Cardiac muscle cell (in vitro differentiated cells and primary cell): ENCODE measurements at regions not wholly inside any gene's neighbourhood (a gene's known extent, or its start where the extent isn't known, plus 50 kb on each side); places are given as distances from the start of the nearest gene placed in this dataset.

Source experiments
- DNase-seq, 2 donors: peaks; one replicate each; pipeline versions ENCODE4 v3.0.0 to v3.0.0-alpha.2; 2010 to 2017; ENCODE audit warnings: low read depth in 1 of 2, low spot score in 1 of 2
- H3K27ac ChIP-seq: fragments of 200-600 bp; sonication (generic); 2 replicates; pipeline ENCODE4 v1.5.1; 2016
- H3K27me3 ChIP-seq: fragments of 200-600 bp; sonication (generic); 2 replicates; pipeline ENCODE4 v1.6.0; 2016; ENCODE audit warnings: control low read depth
- H3K36me3 ChIP-seq: fragments of 200-600 bp; sonication (generic); 2 replicates; pipeline ENCODE4 v1.5.1; 2016; ENCODE audit warnings: control low read depth
- H3K4me1 ChIP-seq: fragments of 200-600 bp; sonication (generic); 2 replicates; pipeline ENCODE4 v1.8.1; 2017; ENCODE audit warnings: low read depth, mild to moderate bottlenecking, mixed run types
- H3K4me3 ChIP-seq: fragments of 200-600 bp; sonication (generic); 2 replicates; pipeline ENCODE4 v1.5.1; 2016; ENCODE audit warnings: mild to moderate bottlenecking
- H3K9me3 ChIP-seq: fragments of 200-600 bp; sonication (generic); 2 replicates; pipeline ENCODE4 v1.5.1; 2017; ENCODE audit warnings: low read depth, mild to moderate bottlenecking, control low read depth
- TF ChIP-seq, protein P1 (sequence below): IDR thresholded peaks from 2 replicates; pipeline ENCODE4 v1.5.1; 2012; ENCODE audit warnings: low read depth, mild to moderate bottlenecking, low read length

DNA sequence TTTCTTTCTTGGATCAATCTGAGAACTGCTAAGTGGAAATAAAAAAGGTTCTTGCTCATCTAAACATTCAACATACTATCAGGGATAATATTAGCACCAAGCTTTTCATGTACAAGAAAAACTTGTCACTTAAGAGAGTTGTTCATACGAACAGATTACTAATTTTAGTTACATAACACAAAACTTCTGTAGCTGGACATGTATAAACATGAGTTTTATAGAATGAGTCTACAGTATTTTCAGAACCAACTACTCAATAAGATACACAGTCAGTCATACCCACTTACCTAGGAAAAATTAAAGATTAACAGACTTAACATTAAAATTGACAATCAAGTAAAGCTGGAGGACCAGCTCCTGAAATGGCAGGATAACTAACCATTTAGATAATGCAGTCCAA is 540.1 kb upstream of the FAM241A start:
- no peaks in the 10 kb centered on the region for H3K36me3 ChIP-seq
- no peaks in the 10 kb centered on the region for H3K9me3 ChIP-seq
- no peak overlapping the region for H3K4me3 ChIP-seq
- no peaks in the 10 kb centered on the region for H3K4me1 ChIP-seq
- H3K27me3 ChIP-seq, result no peaks in the 10 kb centered on the region
- H3K27ac ChIP-seq, result no peak overlapping the region
- TF ChIP-seq, protein P1, sequence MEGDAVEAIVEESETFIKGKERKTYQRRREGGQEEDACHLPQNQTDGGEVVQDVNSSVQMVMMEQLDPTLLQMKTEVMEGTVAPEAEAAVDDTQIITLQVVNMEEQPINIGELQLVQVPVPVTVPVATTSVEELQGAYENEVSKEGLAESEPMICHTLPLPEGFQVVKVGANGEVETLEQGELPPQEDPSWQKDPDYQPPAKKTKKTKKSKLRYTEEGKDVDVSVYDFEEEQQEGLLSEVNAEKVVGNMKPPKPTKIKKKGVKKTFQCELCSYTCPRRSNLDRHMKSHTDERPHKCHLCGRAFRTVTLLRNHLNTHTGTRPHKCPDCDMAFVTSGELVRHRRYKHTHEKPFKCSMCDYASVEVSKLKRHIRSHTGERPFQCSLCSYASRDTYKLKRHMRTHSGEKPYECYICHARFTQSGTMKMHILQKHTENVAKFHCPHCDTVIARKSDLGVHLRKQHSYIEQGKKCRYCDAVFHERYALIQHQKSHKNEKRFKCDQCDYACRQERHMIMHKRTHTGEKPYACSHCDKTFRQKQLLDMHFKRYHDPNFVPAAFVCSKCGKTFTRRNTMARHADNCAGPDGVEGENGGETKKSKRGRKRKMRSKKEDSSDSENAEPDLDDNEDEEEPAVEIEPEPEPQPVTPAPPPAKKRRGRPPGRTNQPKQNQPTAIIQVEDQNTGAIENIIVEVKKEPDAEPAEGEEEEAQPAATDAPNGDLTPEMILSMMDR, result no peak
- no peak for DNase-seq

DNA sequence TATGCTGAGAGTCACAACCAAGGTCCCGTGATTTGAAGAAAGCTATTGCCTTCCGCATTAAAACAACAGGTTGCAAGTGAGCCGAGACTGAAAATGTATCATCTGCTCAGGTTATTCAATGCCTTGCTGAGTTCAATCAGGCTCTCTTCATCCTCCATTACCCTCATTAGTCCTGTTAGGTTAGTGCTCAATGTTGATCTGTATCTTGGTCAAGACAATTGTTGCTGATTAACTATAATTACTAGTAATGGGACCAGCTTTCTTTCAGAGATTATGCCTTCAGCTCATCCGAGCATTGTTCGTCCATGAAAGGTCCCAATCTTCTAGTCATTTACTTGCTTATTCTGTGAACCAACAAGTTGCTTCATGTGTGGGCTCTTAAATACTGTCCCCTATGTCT is 534.6 kb upstream of the FAM241A start:
- H3K27ac ChIP-seq, result no peak overlapping the region
- no peak overlapping the region for H3K4me3 ChIP-seq
- TF ChIP-seq, protein P1, result no peak
- no peaks in the 10 kb centered on the region for H3K36me3 ChIP-seq
- no peaks in the 10 kb centered on the region for H3K4me1 ChIP-seq
- H3K9me3 ChIP-seq, result no peaks in the 10 kb centered on the region
- no peak for DNase-seq
- no peaks in the 10 kb centered on the region for H3K27me3 ChIP-seq

DNA sequence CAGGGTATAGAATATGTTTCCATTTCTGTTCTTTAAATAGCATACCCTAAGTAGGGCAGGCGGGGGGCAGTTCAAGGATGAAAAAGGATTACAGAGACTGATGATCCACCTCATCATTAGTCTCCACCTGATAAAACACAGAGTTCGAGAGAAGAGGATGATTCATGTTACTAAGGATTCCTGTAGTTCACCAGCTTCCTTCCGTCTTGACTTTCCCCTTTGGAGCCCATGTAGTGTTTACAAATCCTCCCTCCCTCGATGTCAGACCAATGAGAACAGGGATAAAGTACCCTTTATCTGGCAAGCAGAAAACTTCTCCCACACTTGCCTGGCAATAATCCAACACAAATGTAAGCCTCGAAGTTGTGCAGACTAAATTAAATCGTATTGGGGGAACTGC is 526.3 kb upstream of the FAM241A start:
- no peaks in the 10 kb centered on the region for H3K4me1 ChIP-seq
- no peaks in the 10 kb centered on the region for H3K27me3 ChIP-seq
- TF ChIP-seq, protein P1, result no peak
- H3K9me3 ChIP-seq, result no peaks in the 10 kb centered on the region
- no peak overlapping the region for H3K4me3 ChIP-seq
- no peaks in the 10 kb centered on the region for H3K36me3 ChIP-seq
- DNase-seq, result peak in 1 of 2 donors; percentile 51
- no peak overlapping the region for H3K27ac ChIP-seq

DNA sequence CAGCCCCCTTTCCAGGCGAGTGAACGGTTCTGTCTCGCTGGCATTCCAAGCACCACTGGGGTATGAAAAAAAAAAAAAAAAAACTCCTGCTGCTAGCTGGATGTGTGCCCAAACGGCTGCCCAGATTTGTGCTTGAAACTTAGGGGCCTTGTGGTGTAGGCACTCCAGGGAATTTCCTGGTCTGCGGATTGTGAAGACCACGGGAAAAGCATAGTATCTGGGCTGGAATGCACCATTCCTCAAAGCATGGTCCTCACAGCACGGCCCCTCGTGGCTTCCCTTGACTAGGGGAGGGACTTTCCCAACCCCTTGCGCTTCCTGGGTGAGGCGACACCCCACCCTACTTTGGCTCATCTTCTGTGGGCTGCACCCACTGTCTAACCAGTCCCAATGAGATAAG is 516.8 kb upstream of the FAM241A start:
- Histone ChIP-seq H3K4me1 (no peaks in the 10 kb centered on the region), H3K27ac (no peak overlapping the region), H3K27me3 (no peaks in the 10 kb centered on the region), H3K9me3 (no peaks in the 10 kb centered on the region), H3K36me3 (no peaks in the 10 kb centered on the region), H3K4me3 (no peak overlapping the region)
- no peak for DNase-seq
- TF ChIP-seq, protein P1, result no peak

DNA sequence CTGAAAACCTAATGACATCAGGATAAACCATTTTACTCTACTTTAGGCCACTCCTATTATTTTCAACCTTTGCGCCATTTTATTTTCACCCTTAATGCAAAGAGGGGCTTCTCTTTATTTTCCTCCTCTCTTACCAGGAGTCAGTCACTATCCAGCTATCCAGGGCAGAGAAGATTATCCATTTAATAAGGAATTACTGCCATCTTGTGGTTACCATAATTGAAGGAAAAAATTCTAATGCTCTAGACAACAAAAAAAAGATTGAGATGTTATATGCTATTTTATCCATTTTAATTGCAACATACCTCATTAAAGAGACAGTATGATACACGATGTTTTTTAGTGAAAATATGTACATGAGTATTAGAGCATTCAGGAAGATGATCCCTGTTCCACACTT is 514.5 kb upstream of the FAM241A start:
- H3K4me3 ChIP-seq, result no peak overlapping the region
- no peak overlapping the region for H3K27ac ChIP-seq
- no peaks in the 10 kb centered on the region for H3K4me1 ChIP-seq
- TF ChIP-seq, protein P1, result peak; percentile 45
- no peaks in the 10 kb centered on the region for H3K9me3 ChIP-seq
- no peaks in the 10 kb centered on the region for H3K36me3 ChIP-seq
- peak; percentile 25 to 55 for DNase-seq
- no peaks in the 10 kb centered on the region for H3K27me3 ChIP-seq
